ENCODE measurements at regions not wholly inside any gene's neighbourhood (a gene's known extent, or its start where the extent isn't known, plus 50 kb on each side); places are given as distances from the start of the nearest gene placed in this dataset.

DNA sequence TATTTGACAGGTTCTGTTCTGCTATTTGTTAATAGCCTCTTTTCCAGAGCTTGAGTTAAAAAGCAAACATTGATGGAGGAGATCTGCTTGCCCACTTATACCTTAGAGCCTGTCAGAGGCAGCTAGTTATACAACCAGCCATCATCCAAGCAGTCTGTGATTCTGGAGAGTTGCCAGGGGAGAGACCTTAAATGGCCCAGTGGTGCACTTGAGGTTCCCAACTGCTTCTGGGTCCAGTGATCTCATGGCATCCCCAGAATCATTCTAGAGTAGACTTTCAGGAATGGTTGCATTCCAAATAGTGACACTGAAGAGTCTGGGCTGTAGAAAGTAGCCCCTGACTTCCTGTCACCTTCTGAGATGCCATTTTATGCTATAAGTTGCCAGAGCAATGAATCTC, 160.7 kb downstream of the FHIP1A start:
- no peak overlapping the region for H3K4me2 ChIP-seq (ENCODE audit: insufficient read depth, low read length)
- POLR2A ChIA-PET = no interaction called here
- no peaks in the 10 kb centered on the region for H3K36me3 ChIP-seq (ENCODE audit: control insufficient read depth, insufficient read depth, low read length)
- H3K9me1 ChIP-seq (ENCODE audit: control insufficient read depth, insufficient read depth, low read length) = no peaks in the 10 kb centered on the region
- BruUV-seq (replicated peaks) = no TSS peak
- no peaks in the 10 kb centered on the region for H4K20me1 ChIP-seq (replicated peaks; ENCODE audit: control insufficient read depth, insufficient read depth, low read length)
- DNase-seq (ENCODE audit: extremely low read depth in 1 of 4, low spot score in 3 of 4) (no peak), FAIRE-seq (no peak), ATAC-seq (no peak)
- no peak overlapping the region for H3K9ac ChIP-seq (ENCODE audit: insufficient read depth in 1 of 2, low read depth in 2 of 2, low read length in 2 of 2)
- CTCF ChIA-PET (ENCODE audit: low intra/inter-chr PET ratio) = no interaction called here
- H3K4me1 ChIP-seq (replicated peaks in 1 of 2; ENCODE audit: control insufficient read depth in 2 of 2, insufficient read depth in 2 of 2, low read length in 2 of 2) = no peaks in the 10 kb centered on the region
- H3K27me3 ChIP-seq (ENCODE audit: control insufficient read depth in 2 of 2, insufficient read depth in 2 of 2, low read length in 2 of 2) = no peaks in the 10 kb centered on the region; a peak in 1 of 5 replicates
- no peaks in the 10 kb centered on the region for H3K9me3 ChIP-seq (replicated peaks; ENCODE audit: control insufficient read depth, insufficient read depth, low read depth, low read length)
- H2AFZ ChIP-seq (ENCODE audit: low read depth, low read length) = no peak overlapping the region
- TF ChIP-seq CEBPG (CRISPR knock-in tag; IDR thresholded peaks at IDR 0.05) (no peak), CEBPG (tag; conservative IDR thresholded peaks at IDR 0.05 in 1 of 2, IDR thresholded peaks at IDR 0.05 in 1 of 2) (no peak), ZNF143 (CRISPR knock-in tag; IDR thresholded peaks at IDR 0.05) (no peak), DIDO1 (tag; IDR thresholded peaks at IDR 0.05; ENCODE audit: low read depth) (no peak)
- TF ChIP-seq, protein P1, sequence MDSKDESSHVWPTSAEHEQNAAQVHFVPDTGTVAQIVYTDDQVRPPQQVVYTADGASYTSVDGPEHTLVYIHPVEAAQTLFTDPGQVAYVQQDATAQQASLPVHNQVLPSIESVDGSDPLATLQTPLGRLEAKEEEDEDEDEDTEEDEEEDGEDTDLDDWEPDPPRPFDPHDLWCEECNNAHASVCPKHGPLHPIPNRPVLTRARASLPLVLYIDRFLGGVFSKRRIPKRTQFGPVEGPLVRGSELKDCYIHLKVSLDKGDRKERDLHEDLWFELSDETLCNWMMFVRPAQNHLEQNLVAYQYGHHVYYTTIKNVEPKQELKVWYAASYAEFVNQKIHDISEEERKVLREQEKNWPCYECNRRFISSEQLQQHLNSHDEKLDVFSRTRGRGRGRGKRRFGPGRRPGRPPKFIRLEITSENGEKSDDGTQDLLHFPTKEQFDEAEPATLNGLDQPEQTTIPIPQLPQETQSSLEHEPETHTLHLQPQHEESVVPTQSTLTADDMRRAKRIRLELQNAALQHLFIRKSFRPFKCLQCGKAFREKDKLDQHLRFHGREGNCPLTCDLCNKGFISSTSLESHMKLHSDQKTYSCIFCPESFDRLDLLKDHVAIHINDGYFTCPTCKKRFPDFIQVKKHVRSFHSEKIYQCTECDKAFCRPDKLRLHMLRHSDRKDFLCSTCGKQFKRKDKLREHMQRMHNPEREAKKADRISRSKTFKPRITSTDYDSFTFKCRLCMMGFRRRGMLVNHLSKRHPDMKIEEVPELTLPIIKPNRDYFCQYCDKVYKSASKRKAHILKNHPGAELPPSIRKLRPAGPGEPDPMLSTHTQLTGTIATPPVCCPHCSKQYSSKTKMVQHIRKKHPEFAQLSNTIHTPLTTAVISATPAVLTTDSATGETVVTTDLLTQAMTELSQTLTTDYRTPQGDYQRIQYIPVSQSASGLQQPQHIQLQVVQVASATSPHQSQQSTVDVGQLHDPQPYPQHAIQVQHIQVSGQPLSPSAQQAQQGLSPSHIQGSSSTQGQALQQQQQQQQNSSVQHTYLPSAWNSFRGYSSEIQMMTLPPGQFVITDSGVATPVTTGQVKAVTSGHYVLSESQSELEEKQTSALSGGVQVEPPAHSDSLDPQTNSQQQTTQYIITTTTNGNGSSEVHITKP (IDR thresholded peaks at IDR 0.05; ENCODE audit: partially characterized antibody) = no peak
- in situ Hi-C loops (cut with MboI) (no loop called here), intact Hi-C loops (cut with micrococcal nuclease) (no loop called here)
- no peak overlapping the region for H3K4me3 ChIP-seq
- no peak overlapping the region for H3K27ac ChIP-seq (ENCODE audit: extremely low read depth, low read depth, low read length)
- H3K79me2 ChIP-seq (ENCODE audit: control insufficient read depth, insufficient read depth, low read length) = no peaks in the 10 kb centered on the region
